ENCODE measurements at regions not wholly inside any gene's neighbourhood (a gene's known extent, or its start where the extent isn't known, plus 50 kb on each side); places are given as distances from the start of the nearest gene placed in this dataset.

- TF ChIP-seq, protein P1, sequence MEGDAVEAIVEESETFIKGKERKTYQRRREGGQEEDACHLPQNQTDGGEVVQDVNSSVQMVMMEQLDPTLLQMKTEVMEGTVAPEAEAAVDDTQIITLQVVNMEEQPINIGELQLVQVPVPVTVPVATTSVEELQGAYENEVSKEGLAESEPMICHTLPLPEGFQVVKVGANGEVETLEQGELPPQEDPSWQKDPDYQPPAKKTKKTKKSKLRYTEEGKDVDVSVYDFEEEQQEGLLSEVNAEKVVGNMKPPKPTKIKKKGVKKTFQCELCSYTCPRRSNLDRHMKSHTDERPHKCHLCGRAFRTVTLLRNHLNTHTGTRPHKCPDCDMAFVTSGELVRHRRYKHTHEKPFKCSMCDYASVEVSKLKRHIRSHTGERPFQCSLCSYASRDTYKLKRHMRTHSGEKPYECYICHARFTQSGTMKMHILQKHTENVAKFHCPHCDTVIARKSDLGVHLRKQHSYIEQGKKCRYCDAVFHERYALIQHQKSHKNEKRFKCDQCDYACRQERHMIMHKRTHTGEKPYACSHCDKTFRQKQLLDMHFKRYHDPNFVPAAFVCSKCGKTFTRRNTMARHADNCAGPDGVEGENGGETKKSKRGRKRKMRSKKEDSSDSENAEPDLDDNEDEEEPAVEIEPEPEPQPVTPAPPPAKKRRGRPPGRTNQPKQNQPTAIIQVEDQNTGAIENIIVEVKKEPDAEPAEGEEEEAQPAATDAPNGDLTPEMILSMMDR (IDR thresholded peaks at IDR 0.05): peak; percentile 67 to 78 (median 69)
- TF ChIP-seq EP300 (IDR thresholded peaks at IDR 0.05) (peak in 1 of 2 donors; percentile 16), POLR2A (IDR thresholded peaks at IDR 0.05) (no peak)
Measured at GRCh38 chr21:35840197-35840799, 220.0 kb downstream of the SETD4 start.

Data from tibial nerve (tissue), 4 donors.